H1 (cell line): ENCODE measurements at regions not wholly inside any gene's neighbourhood (a gene's known extent, or its start where the extent isn't known, plus 50 kb on each side); places are given as distances from the start of the nearest gene placed in this dataset.

Source experiments
- BRCA1 ChIP-seq: IDR thresholded peaks from 2 replicates; pipeline ENCODE4 v1.6.1; 2012; ENCODE audit warnings: low read depth, low read length, improper control_type of control experiment
- RBBP5 ChIP-seq: IDR thresholded peaks from 2 replicates; pipeline ENCODE4 v1.7.1; 2012; ENCODE audit warnings: low read depth, mild to moderate bottlenecking, inconsistent platforms, low read length, moderate library complexity, borderline replicate concordance
- SAP30 ChIP-seq: fragments of 300-600 bp; sonication (generic); IDR thresholded peaks from 2 replicates; pipeline ENCODE4 v1.7.1; 2012; ENCODE audit warnings: low read length, moderate library complexity, mild to moderate bottlenecking, inconsistent platforms; ENCODE audit not compliant: insufficient read depth, insufficient replicate concordance
- TAF7 ChIP-seq: optimal IDR thresholded peaks from 2 replicates; pipeline ENCODE3; 2011; ENCODE audit warnings: low read depth, mild to moderate bottlenecking, inconsistent platforms, low read length, moderate library complexity, borderline replicate concordance

GRCh38 chr10:8128511-8128910, 74.0 kb downstream of the GATA3 start (continued):
- no peak for TF ChIP-seq RBBP5
- no peak for TF ChIP-seq BRCA1
- TF ChIP-seq SAP30: no peak
- no peak for TF ChIP-seq TAF7
